GM06990 (cell line): ENCODE measurements at regions not wholly inside any gene's neighbourhood (a gene's known extent, or its start where the extent isn't known, plus 50 kb on each side); places are given as distances from the start of the nearest gene placed in this dataset.

Experiments used
- DNase-seq: peaks from one replicate; pipeline ENCODE4 v3.0.0-alpha.2; 2011; ENCODE audit not compliant: insufficient read length; ENCODE audit errors: extremely low read depth
- H3K27me3 ChIP-seq: replicated peaks from 2 replicates; pipeline ENCODE4 v1.6.0; 2011; ENCODE audit warnings: low read length; ENCODE audit not compliant: control insufficient read depth, insufficient read depth
- H3K36me3 ChIP-seq: 2 replicates; pipeline ENCODE4 v1.5.1; 2011; ENCODE audit warnings: low read length; ENCODE audit not compliant: control insufficient read depth, insufficient read depth
- H3K4me3 ChIP-seq: replicated peaks from 2 replicates; pipeline ENCODE4 v1.5.1; 2011; ENCODE audit warnings: low read depth, mild to moderate bottlenecking, control low read depth, low read length
- TF ChIP-seq, protein P1 (sequence below): IDR thresholded peaks from 2 replicates; pipeline ENCODE4 v1.5.1; 2011; ENCODE audit warnings: low read length, control low read depth, mild to moderate bottlenecking, inconsistent platforms; ENCODE audit not compliant: insufficient read depth, poor library complexity, severe bottlenecking

DNA sequence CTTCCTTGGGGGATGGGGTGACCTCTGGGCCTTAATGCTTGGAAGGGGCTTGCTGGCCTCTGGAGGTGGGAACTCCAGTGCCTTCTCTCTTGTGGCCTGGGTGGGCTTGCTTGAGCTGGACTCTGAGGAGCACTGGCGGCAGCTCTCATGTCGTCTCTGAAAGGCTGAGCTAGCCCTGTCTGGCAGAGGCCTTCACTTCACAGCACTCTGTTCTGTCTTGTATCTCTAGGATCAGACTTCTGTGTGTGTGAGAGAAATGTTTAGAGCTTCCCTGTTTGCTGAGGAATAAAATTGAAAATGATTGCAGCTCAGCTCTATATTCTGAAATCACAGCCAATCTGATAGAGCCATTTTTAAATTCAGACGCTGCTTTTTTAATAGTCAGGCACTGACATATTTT lies 185.3 kb downstream of the KCNRG start:
- Histone ChIP-seq H3K36me3 (no peaks in the 10 kb centered on the region), H3K4me3 (no peak overlapping the region)

DNA sequence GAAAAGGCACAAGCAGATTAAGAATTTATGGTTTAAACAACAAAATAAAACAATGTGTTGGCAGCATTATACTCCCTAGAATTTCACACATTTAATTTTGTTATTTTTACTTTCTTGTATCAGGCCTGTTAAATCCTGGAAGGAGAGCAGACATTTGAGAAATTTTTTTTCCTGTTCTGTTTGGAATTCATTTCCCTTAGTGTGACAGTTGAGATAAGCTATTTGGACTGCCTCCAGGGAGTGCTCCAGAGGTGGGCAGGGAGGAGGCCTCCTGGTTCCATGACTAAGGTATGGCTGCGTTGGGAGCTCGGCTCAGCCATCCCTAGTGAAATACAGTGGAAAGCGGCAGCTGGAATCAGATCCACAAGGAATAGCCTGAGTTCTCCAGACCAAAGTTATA lies 185.7 kb downstream of the KCNRG start:
- Histone ChIP-seq H3K4me3 (no peak overlapping the region), H3K27me3 (no peaks in the 10 kb centered on the region; the same call in 1 of the 2 replicates), H3K36me3 (no peaks in the 10 kb centered on the region)
- DNase-seq: no peak
- TF ChIP-seq, protein P1, sequence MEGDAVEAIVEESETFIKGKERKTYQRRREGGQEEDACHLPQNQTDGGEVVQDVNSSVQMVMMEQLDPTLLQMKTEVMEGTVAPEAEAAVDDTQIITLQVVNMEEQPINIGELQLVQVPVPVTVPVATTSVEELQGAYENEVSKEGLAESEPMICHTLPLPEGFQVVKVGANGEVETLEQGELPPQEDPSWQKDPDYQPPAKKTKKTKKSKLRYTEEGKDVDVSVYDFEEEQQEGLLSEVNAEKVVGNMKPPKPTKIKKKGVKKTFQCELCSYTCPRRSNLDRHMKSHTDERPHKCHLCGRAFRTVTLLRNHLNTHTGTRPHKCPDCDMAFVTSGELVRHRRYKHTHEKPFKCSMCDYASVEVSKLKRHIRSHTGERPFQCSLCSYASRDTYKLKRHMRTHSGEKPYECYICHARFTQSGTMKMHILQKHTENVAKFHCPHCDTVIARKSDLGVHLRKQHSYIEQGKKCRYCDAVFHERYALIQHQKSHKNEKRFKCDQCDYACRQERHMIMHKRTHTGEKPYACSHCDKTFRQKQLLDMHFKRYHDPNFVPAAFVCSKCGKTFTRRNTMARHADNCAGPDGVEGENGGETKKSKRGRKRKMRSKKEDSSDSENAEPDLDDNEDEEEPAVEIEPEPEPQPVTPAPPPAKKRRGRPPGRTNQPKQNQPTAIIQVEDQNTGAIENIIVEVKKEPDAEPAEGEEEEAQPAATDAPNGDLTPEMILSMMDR: no peak

More for the DNA sequence above, 185.3 kb downstream of the KCNRG start:
- no peaks in the 10 kb centered on the region; the same call in 1 of the 2 replicates for H3K27me3 ChIP-seq
- TF ChIP-seq, protein P1: no peak
- DNase-seq: no peak

DNA sequence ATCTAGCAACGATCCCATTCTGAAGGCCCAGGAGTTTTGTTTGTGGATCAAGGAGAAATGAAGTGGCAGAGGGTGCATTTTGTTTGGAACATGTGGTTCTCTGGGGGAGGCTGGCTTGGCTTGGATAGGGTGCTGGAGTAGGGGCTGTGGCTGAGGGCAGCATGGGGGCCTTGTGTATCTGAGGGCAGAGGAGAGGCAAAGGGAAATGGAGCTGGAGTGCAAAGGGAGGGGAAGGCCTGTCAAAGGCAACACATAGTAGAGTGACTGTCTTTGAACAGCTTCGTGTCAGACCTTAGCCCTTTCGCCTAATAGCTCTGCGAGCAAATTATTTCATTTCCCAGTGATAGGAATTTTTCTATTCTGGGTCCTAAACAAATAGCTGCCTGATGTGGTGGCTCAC lies 187.2 kb downstream of the KCNRG start:
- TF ChIP-seq, protein P1: no peak

DNA sequence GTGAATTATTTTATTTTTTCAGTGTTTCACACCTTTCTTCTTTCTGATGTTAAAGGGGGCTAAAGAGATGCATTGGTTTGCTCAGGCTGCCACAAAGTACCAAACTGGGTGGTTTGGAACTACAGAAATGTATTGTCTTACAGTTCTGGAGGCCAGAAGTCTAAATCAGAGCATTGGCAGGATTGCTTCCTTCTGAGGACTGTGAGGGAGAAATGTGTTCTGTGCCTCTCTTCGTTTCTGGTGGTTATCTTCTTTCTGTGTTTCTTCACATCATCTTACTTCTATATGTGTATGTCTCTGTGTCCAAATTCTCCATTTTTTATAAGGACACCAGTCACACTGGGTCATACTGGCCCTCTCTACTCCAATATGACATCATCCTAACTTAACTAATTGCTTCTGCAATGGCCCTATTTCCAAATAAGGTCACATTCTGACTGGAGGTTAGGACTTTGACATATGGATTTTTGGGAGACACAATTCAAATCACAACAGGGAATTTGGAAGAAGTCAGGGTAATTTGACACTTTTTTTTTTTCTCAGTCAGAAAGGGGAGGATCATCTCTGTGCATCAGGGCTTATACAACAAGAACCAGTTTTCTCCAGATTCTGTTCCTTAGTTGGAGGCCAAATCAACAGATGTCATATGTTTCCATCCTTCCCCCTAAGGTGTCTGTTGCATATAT lies 188.2 kb downstream of the KCNRG start:
- DNase-seq: no peak
- TF ChIP-seq, protein P1: no peak
- Histone ChIP-seq H3K4me3 (no peak overlapping the region), H3K27me3 (no peaks in the 10 kb centered on the region; the same call in 1 of the 2 replicates), H3K36me3 (no peaks in the 10 kb centered on the region)

More for the DNA sequence above, 187.2 kb downstream of the KCNRG start:
- H3K36me3 ChIP-seq: no peaks in the 10 kb centered on the region
- H3K4me3 ChIP-seq: no peak overlapping the region
- DNase-seq: no peak
- no peaks in the 10 kb centered on the region; the same call in 1 of the 2 replicates for H3K27me3 ChIP-seq

DNA sequence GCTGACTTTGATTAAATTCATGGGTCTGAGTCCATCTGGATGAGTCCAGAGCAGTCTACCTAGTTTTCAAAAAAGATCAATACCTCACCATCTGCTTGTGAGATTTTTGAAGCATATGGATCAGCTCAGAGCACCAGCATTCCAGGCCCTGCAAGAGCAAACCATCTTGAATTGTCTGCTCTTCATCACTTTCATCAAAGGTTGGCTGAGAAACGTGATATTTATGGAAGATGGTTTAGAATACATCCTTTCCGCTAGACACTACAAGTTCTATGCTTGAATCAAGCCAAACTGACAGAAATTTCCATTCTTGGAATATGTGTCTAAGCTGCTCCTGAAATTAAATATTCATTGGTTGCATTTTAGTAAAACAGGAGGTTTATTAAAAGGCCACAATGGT lies 190.3 kb downstream of the KCNRG start:
- Histone ChIP-seq H3K36me3 (no peaks in the 10 kb centered on the region), H3K4me3 (no peak overlapping the region), H3K27me3 (no peaks in the 10 kb centered on the region; the same call in none of the 2 replicates)
- TF ChIP-seq, protein P1: no peak
- no peak for DNase-seq
